HuH-7 (cell line): ENCODE measurements at regions not wholly inside any gene's neighbourhood (a gene's known extent, or its start where the extent isn't known, plus 50 kb on each side); places are given as distances from the start of the nearest gene placed in this dataset.

ENCODE experiments used
- DNase-seq: peaks from one replicate; pipeline ENCODE4 v3.0.0; 2011; ENCODE audit warnings: low spot score

- DNase-seq, result no peak
Observed at GRCh38 chr6:169965657-169966311, 214.4 kb downstream of the ERMARD start.

- DNase-seq, result no peak
Observed at GRCh38 chr6:169965239-169965638, 213.8 kb downstream of the ERMARD start.

GRCh38 chr6:169964486-169965180, 213.2 kb downstream of the ERMARD start:
- no peak for DNase-seq

- DNase-seq, result no peak
Observed at GRCh38 chr6:169963581-169964297, 212.3 kb downstream of the ERMARD start.

GRCh38 chr6:169962604-169963469, 211.4 kb downstream of the ERMARD start:
- DNase-seq, result no peak

- DNase-seq, result no peak
Observed at GRCh38 chr6:169961772-169962561, 210.5 kb downstream of the ERMARD start.

- no peak for DNase-seq
Observed at GRCh38 chr6:169960886-169961611, 209.6 kb downstream of the ERMARD start.

- DNase-seq, result no peak
Observed at GRCh38 chr6:169960521-169960885, 209.1 kb downstream of the ERMARD start.

GRCh38 chr6:169960003-169960344, 208.6 kb downstream of the ERMARD start:
- no peak for DNase-seq

- no peak for DNase-seq
Observed at GRCh38 chr6:169959136-169960002, 207.9 kb downstream of the ERMARD start.

GRCh38 chr6:169958510-169958909, 207.1 kb downstream of the ERMARD start:
- no peak for DNase-seq

- DNase-seq, result no peak
Observed at GRCh38 chr6:169957351-169957963, 206.0 kb downstream of the ERMARD start.

GRCh38 chr6:169956580-169956979, 205.2 kb downstream of the ERMARD start:
- DNase-seq, result no peak

GRCh38 chr6:169955731-169956437, 204.5 kb downstream of the ERMARD start:
- no peak for DNase-seq

- no peak for DNase-seq
Observed at GRCh38 chr6:169954977-169955376, 203.6 kb downstream of the ERMARD start.

- DNase-seq, result no peak
Observed at GRCh38 chr6:169953686-169954085, 202.3 kb downstream of the ERMARD start.

- DNase-seq, result no peak
Observed at GRCh38 chr6:169950558-169950957, 199.1 kb downstream of the ERMARD start.

- DNase-seq, result no peak
Observed at GRCh38 chr6:169949511-169950097, 198.2 kb downstream of the ERMARD start.
